Gastroesophageal sphincter (tissue), 3 donors: ENCODE measurements at regions not wholly inside any gene's neighbourhood (a gene's known extent, or its start where the extent isn't known, plus 50 kb on each side); places are given as distances from the start of the nearest gene placed in this dataset.

Source experiments
- CTCF ChIP-seq, 4 experiments: fragments of 200-600 bp in 2 of 4; fragments of 450-650 bp in 2 of 4; sonication (generic) in 1 of 4; IDR thresholded peaks; one replicate each; pipeline ENCODE4 v1.5.1; 2017 to 2019; ENCODE audit warnings: antibody characterized with exemption in 4 of 4, mild to moderate bottlenecking in 2 of 4, moderate library complexity in 2 of 4
- POLR2AphosphoS5 ChIP-seq: sonication (generic); formaldehyde crosslinking; IDR thresholded peaks from one replicate; pipeline ENCODE4 v1.6.1; 2017; ENCODE audit warnings: antibody characterized with exemption

DNA sequence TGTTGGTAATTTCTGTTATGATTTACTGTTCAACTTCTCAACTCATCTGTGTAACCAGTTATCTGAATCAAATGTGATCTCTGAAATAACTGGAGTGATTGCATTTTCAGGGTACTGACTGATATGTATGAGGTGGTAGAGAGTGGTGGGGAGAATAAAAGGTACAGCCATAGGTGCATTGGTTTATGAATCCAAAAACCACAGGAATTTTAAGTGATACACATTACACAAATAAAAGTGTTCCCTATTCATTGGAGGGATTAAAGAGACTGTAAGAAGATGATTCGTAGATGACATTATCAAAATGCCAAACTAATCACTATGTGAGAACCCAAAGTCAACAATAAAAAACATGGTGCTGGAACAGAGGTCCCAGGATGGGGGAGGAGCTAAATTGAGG is 158.7 kb upstream of the RSPO3 start:
- TF ChIP-seq CTCF (IDR thresholded peaks at IDR 0.05) (no peak), POLR2AphosphoS5 (no peak)
